H1 (cell line): ENCODE measurements at regions not wholly inside any gene's neighbourhood (a gene's known extent, or its start where the extent isn't known, plus 50 kb on each side); places are given as distances from the start of the nearest gene placed in this dataset.

Source experiments
- CTCF ChIA-PET: fragments of 300-600 bp; sonication (Branson Sonifier 250); formaldehyde crosslinking; loops from one replicate; lab custom pipeline; 2021; ENCODE audit not compliant: partially characterized antibody; lab: Charles Lee
- POLR2A ChIA-PET: fragments of 300-600 bp; sonication (Branson Sonifier 250); formaldehyde crosslinking; loops from one replicate; lab custom pipeline; 2021; ENCODE audit warnings: inconsistent platforms; ENCODE audit not compliant: partially characterized antibody; lab: Charles Lee
- DNase-seq, 2 experiments: peaks; one replicate each; pipeline versions ENCODE4 v3.0.0 to v3.0.0-alpha.2; 2010 to 2022; ENCODE audit warnings: low spot score in 2 of 2, low read depth in 1 of 2, mixed read lengths in 1 of 2
- FAIRE-seq: peaks from 2 replicates; lab custom pipeline; 2011; peaks lifted over from hg19 to GRCh38; lab: Jason Lieb, UNC
- H2AFZ ChIP-seq: 2 replicates; pipeline ENCODE4 v1.8.1; 2012; ENCODE audit warnings: low read length, inconsistent platforms
- H2AK5ac ChIP-seq: 2 replicates; pipeline ENCODE4 v1.6.1; 2013; ENCODE audit warnings: low read depth, low read length
- H2BK120ac ChIP-seq: replicated peaks from 2 replicates; pipeline ENCODE3; 2013; ENCODE audit warnings: low read depth, low read length, inconsistent platforms
- H2BK12ac ChIP-seq: 2 replicates; pipeline ENCODE4 v1.6.1; 2013; ENCODE audit warnings: low read depth, low read length
- H2BK15ac ChIP-seq: 2 replicates; pipeline ENCODE4 v1.6.1; 2013; ENCODE audit warnings: low read length
- H2BK20ac ChIP-seq: 2 replicates; pipeline ENCODE4 v1.6.1; 2013; ENCODE audit warnings: low read length
- H2BK5ac ChIP-seq: 2 replicates; pipeline ENCODE4 v1.6.1; 2013; ENCODE audit warnings: low read depth, low read length
- H3K14ac ChIP-seq: 2 replicates; pipeline ENCODE4 v1.6.1; 2013; ENCODE audit warnings: inconsistent platforms; ENCODE audit not compliant: insufficient read length
- H3K18ac ChIP-seq: 2 replicates; pipeline ENCODE4 v1.6.1; 2013; ENCODE audit warnings: low read length; ENCODE audit errors: extremely low read depth
- H3K23ac ChIP-seq: 2 replicates; pipeline ENCODE4 v1.6.1; 2013; ENCODE audit warnings: inconsistent platforms; ENCODE audit not compliant: insufficient read length
- H3K23me2 ChIP-seq: 2 replicates; pipeline ENCODE4 v1.6.1; 2013; ENCODE audit warnings: low read depth, low read length
- H3K27ac ChIP-seq: 2 replicates; pipeline ENCODE4 v1.6.1; 2011; ENCODE audit warnings: low read depth, low read length, inconsistent platforms
- H3K27me3 ChIP-seq, 4 experiments: replicated peaks in 1 of 4; 1 replicate in 1 of 4; 2 replicates in 3 of 4; pipeline versions ENCODE4 v1.6.1 to v1.8.1; 2011 to 2013; ENCODE audit warnings: low read length in 3 of 4, mild to moderate bottlenecking in 3 of 4, inconsistent platforms in 2 of 4, mixed read lengths in 2 of 4, moderate library complexity in 1 of 4; ENCODE audit not compliant: control insufficient read depth in 3 of 4, insufficient read depth in 3 of 4; ENCODE audit errors: extremely low read depth in 1 of 4
- H3K36me3 ChIP-seq, 4 experiments: 2 replicates each; pipeline versions ENCODE4 v1.6.1 to v1.8.1; 2011 to 2013; ENCODE audit warnings: mild to moderate bottlenecking in 4 of 4, low read length in 3 of 4, moderate library complexity in 2 of 4, control low read depth in 1 of 4, inconsistent platforms in 1 of 4; ENCODE audit not compliant: insufficient read depth in 4 of 4, control insufficient read depth in 2 of 4
- H3K4ac ChIP-seq: replicated peaks from 2 replicates; pipeline ENCODE3; 2013; ENCODE audit warnings: low read length, low read depth, mixed read lengths, inconsistent platforms; ENCODE audit not compliant: insufficient read length
- H3K4me1 ChIP-seq, 4 experiments: replicated peaks in 1 of 4; 1 replicate in 1 of 4; 2 replicates in 3 of 4; pipeline versions ENCODE4 v1.6.1 to v1.8.1; 2011 to 2013; ENCODE audit warnings: low read length in 3 of 4, inconsistent platforms in 2 of 4, mixed read lengths in 1 of 4; ENCODE audit not compliant: insufficient read depth in 4 of 4, control insufficient read depth in 3 of 4
- H3K4me2 ChIP-seq, 2 experiments: 2 replicates each; pipeline versions ENCODE4 v1.6.1 to v1.8.1; 2011 to 2013; ENCODE audit warnings: low read depth in 2 of 2, low read length in 2 of 2, control low read depth in 1 of 2, inconsistent platforms in 1 of 2, mild to moderate bottlenecking in 1 of 2; ENCODE audit not compliant: insufficient read depth in 1 of 2
- H3K4me3 ChIP-seq, 4 experiments: fragments of 200-600, 300-600 bp in 1 of 4; sonication (generic), shearing (Covaris generic), sonication (Bioruptor Twin) in 1 of 4; 2 replicates each; pipeline versions ENCODE4 v1.5.1 to v1.8.1; 2011 to 2016; ENCODE audit warnings: low read length in 4 of 4, low read depth in 3 of 4, control low read depth in 2 of 4, inconsistent platforms in 2 of 4, mild to moderate bottlenecking in 2 of 4, mixed read lengths in 1 of 4, moderate library complexity in 1 of 4; ENCODE audit not compliant: insufficient read depth in 2 of 4; ENCODE audit errors: extremely low read depth in 1 of 4
- H3K56ac ChIP-seq: replicated peaks from 2 replicates; pipeline ENCODE3; 2013; ENCODE audit warnings: low read depth, mild to moderate bottlenecking, mixed read lengths, low read length, inconsistent platforms; ENCODE audit not compliant: insufficient read length
- H3K79me1 ChIP-seq: 2 replicates; pipeline ENCODE4 v1.6.1; 2013; ENCODE audit warnings: low read depth, low read length, control low read depth
- H3K79me2 ChIP-seq, 2 experiments: 2 replicates each; pipeline versions ENCODE4 v1.6.1 to v1.8.1; 2012 to 2013; ENCODE audit warnings: low read length in 2 of 2, mild to moderate bottlenecking in 2 of 2, inconsistent platforms in 1 of 2; ENCODE audit not compliant: insufficient read depth in 2 of 2, control insufficient read depth in 1 of 2
- H3K9ac ChIP-seq, 4 experiments: replicated peaks in 1 of 4; 1 replicate in 1 of 4; 2 replicates in 3 of 4; pipeline versions ENCODE4 v1.6.1 to v1.8.1; 2011 to 2013; ENCODE audit warnings: low read depth in 3 of 4, low read length in 3 of 4, control low read depth in 2 of 4, mild to moderate bottlenecking in 2 of 4, moderate library complexity in 2 of 4, inconsistent platforms in 1 of 4; ENCODE audit errors: extremely low read depth in 1 of 4
- H3K9me3 ChIP-seq, 2 experiments: 2 replicates each; pipeline versions ENCODE4 v1.6.1 to v1.8.1; 2012 to 2013; ENCODE audit warnings: mild to moderate bottlenecking in 2 of 2, moderate library complexity in 2 of 2, control low read depth in 1 of 2, inconsistent platforms in 1 of 2, low read depth in 1 of 2, low read length in 1 of 2, mixed read lengths in 1 of 2; ENCODE audit not compliant: insufficient read depth in 2 of 2
- H4K20me1 ChIP-seq, 2 experiments: replicated peaks in 1 of 2; 2 replicates each; pipeline versions ENCODE3 to v1.8.1; 2011 to 2013; ENCODE audit warnings: inconsistent platforms in 2 of 2, low read length in 2 of 2, mild to moderate bottlenecking in 1 of 2; ENCODE audit not compliant: insufficient read depth in 2 of 2, control insufficient read depth in 1 of 2
- H4K5ac ChIP-seq: 2 replicates; pipeline ENCODE4 v1.6.1; 2013; ENCODE audit warnings: low read length, low read depth, mixed read lengths, inconsistent platforms; ENCODE audit not compliant: insufficient read length
- H4K8ac ChIP-seq: 2 replicates; pipeline ENCODE4 v1.8.0; 2013; ENCODE audit warnings: mild to moderate bottlenecking, moderate library complexity, low read length, inconsistent platforms; ENCODE audit not compliant: insufficient read depth; ENCODE audit errors: extremely low read depth
- H4K91ac ChIP-seq: replicated peaks from 2 replicates; pipeline ENCODE3; 2013; ENCODE audit warnings: low read length, mixed read lengths, inconsistent platforms; ENCODE audit not compliant: insufficient read length
- BRCA1 ChIP-seq: IDR thresholded peaks from 2 replicates; pipeline ENCODE4 v1.6.1; 2012; ENCODE audit warnings: low read depth, low read length, improper control_type of control experiment
- EZH2 ChIP-seq: fragments of 200-600 bp; sonication (generic); IDR thresholded peaks from 2 replicates; pipeline ENCODE4 v1.7.1; 2012; ENCODE audit warnings: low read depth, mild to moderate bottlenecking, moderate library complexity, low read length, inconsistent platforms; ENCODE audit not compliant: severe bottlenecking
- MAFK ChIP-seq: IDR thresholded peaks from 2 replicates; pipeline ENCODE4 v1.6.1; 2012; ENCODE audit warnings: low read depth, mild to moderate bottlenecking, improper control_type of control experiment, low read length
- POLR2AphosphoS5 ChIP-seq: IDR thresholded peaks from 2 replicates; pipeline ENCODE4 v1.6.1; 2011; ENCODE audit warnings: low read depth, low read length
- whole genome bisulfite sequencing, 2 experiments: shearing (Covaris generic) in 1 of 2; methylation state at CpG; one replicate each; pipeline versions ENCODE4 v1.1.6 to v1.1.7; 2013 to 2015; ENCODE audit warnings: low lambda C conversion rate in 2 of 2, mixed read lengths in 2 of 2, inconsistent platforms in 1 of 2, low coverage in 1 of 2, missing lambda C conversion rate in 1 of 2; ENCODE audit not compliant: insufficient replicate concordance in 2 of 2, insufficient coverage in 1 of 2, insufficient read length in 1 of 2; ENCODE audit errors: extremely low coverage in 1 of 2, missing lambda C conversion rate in 1 of 2; 5-methylcytosine and 5-hydroxymethylcytosine counted together
- TF ChIP-seq, protein P1 (sequence below): IDR thresholded peaks from 2 replicates; pipeline ENCODE4 v1.6.1; 2011; ENCODE audit warnings: low read depth, mild to moderate bottlenecking, low read length; ENCODE audit not compliant: insufficient read depth

DNA sequence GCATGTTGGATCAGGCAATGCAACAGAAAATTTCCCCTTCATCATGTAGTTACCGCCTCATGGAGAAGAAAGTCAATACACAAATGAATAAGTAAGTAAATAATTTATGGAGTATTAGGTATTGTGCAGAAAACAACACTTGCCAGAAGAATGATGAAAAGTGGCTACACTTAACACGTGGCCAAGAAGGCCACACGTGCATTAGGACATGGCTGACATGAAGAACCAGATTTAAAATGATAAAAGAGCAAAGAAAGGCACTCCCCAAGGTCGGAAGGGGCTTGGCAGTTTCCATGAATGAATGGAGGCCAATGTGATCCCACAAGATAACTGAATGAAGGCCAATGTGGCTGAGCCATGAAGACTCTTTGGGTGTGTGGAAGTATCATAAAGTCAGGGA is 447.2 kb downstream of the DOK5 start:
- H3K23ac ChIP-seq: no peak overlapping the region
- no peak overlapping the region for H2BK20ac ChIP-seq
- no peak overlapping the region for H3K4me3 ChIP-seq
- no peak overlapping the region for H3K14ac ChIP-seq
- H2BK120ac ChIP-seq: no peak overlapping the region
- H3K4me1 ChIP-seq: no peaks in the 10 kb centered on the region
- no peak overlapping the region for H4K5ac ChIP-seq
- TF ChIP-seq, protein P1, sequence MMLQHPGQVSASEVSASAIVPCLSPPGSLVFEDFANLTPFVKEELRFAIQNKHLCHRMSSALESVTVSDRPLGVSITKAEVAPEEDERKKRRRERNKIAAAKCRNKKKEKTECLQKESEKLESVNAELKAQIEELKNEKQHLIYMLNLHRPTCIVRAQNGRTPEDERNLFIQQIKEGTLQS: no peak
- TF ChIP-seq MAFK (no peak), BRCA1 (no peak), EZH2 (no peak), POLR2AphosphoS5 (no peak)
- no peaks in the 10 kb centered on the region for H3K23me2 ChIP-seq
- no peak overlapping the region for H4K8ac ChIP-seq
- CTCF ChIA-PET: no interaction called here
- whole genome bisulfite sequencing, 2 experiments: 92% methylated on average over 4 of the region's 4 CpGs; no CpG with 5 or more reads in 1 of the 2 experiments
- H3K9ac ChIP-seq: no peak overlapping the region
- H2BK5ac ChIP-seq: no peak overlapping the region
- H3K36me3 ChIP-seq: no peaks in the 10 kb centered on the region
- no peak overlapping the region for H2BK12ac ChIP-seq
- DNase-seq: no peak
- no peak overlapping the region for H2BK15ac ChIP-seq
- H4K91ac ChIP-seq: no peak overlapping the region
- FAIRE-seq: no peak
- H3K79me1 ChIP-seq: no peaks in the 10 kb centered on the region
- POLR2A ChIA-PET: no interaction called here
- H3K4me2 ChIP-seq: no peak overlapping the region
- H3K56ac ChIP-seq: no peak overlapping the region
- no peak overlapping the region for H2AFZ ChIP-seq
- no peak overlapping the region for H3K4ac ChIP-seq
- no peaks in the 10 kb centered on the region for H4K20me1 ChIP-seq
- no peak overlapping the region for H3K27ac ChIP-seq
- H2AK5ac ChIP-seq: no peak overlapping the region
- no peak overlapping the region for H3K18ac ChIP-seq
- H3K79me2 ChIP-seq: no peaks in the 10 kb centered on the region
- no peaks in the 10 kb centered on the region for H3K9me3 ChIP-seq
- H3K27me3 ChIP-seq: no peaks in the 10 kb centered on the region
